Peyer's patch (tissue), 4 donors: ENCODE measurements at regions not wholly inside any gene's neighbourhood (a gene's known extent, or its start where the extent isn't known, plus 50 kb on each side); places are given as distances from the start of the nearest gene placed in this dataset.
"Not testable (repeated sequence)": the region's sequence is repeated elsewhere in the genome, so short reads cannot be mapped to it uniquely, and the experiment has no call there.

Source experiments
- POLR2A ChIP-seq, 2 donors: fragments of 450-650 bp; IDR thresholded peaks; one replicate each; pipeline ENCODE4 v1.5.1; 2017; ENCODE audit warnings: antibody characterized with exemption in 2 of 2, mild to moderate bottlenecking in 2 of 2, moderate library complexity in 2 of 2
- TF ChIP-seq, protein P1 (sequence below), 6 experiments: fragments of 450-650 bp in 4 of 6; fragments of 200-600 bp in 2 of 6; sonication (generic) in 1 of 6; IDR thresholded peaks; one replicate each; pipeline ENCODE4 v1.5.1; 2017 to 2019; ENCODE audit warnings: antibody characterized with exemption in 6 of 6, mild to moderate bottlenecking in 3 of 6, moderate library complexity in 1 of 6

DNA sequence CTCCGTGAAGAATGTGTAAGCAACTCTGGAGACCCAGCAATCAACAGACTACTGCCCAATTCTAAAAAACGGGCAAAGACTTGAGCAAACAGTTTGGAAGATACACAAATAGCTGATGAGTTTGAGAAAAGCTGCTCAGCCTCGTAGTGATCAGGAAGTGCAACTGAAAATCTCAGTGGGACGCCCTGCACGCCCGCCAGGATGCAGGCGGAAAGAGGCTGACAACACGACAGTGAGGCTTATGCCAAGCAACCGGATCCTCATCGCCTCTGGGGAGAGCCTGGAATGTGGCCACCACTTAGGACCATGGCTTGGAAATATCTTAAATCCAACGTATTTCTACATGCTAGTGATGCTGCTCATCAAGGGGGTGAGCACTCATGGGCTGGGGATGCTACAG, 116.2 kb upstream of the FAM20C start:
- TF ChIP-seq, protein P1, sequence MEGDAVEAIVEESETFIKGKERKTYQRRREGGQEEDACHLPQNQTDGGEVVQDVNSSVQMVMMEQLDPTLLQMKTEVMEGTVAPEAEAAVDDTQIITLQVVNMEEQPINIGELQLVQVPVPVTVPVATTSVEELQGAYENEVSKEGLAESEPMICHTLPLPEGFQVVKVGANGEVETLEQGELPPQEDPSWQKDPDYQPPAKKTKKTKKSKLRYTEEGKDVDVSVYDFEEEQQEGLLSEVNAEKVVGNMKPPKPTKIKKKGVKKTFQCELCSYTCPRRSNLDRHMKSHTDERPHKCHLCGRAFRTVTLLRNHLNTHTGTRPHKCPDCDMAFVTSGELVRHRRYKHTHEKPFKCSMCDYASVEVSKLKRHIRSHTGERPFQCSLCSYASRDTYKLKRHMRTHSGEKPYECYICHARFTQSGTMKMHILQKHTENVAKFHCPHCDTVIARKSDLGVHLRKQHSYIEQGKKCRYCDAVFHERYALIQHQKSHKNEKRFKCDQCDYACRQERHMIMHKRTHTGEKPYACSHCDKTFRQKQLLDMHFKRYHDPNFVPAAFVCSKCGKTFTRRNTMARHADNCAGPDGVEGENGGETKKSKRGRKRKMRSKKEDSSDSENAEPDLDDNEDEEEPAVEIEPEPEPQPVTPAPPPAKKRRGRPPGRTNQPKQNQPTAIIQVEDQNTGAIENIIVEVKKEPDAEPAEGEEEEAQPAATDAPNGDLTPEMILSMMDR (IDR thresholded peaks at IDR 0.05) = not testable (repeated sequence)
- TF ChIP-seq POLR2A (IDR thresholded peaks at IDR 0.05) = not testable (repeated sequence)
